Activated CD4-positive, alpha-beta T cell treated with anti-CD3 and anti-CD28 coated beads for 36 hours (primary cell): ENCODE measurements at regions not wholly inside any gene's neighbourhood (a gene's known extent, or its start where the extent isn't known, plus 50 kb on each side); places are given as distances from the start of the nearest gene placed in this dataset.
"Not testable (repeated sequence)": the region's sequence is repeated elsewhere in the genome, so short reads cannot be mapped to it uniquely, and the experiment has no call there.

Source experiments
- ATAC-seq: fragments of 200-7000 bp; cut with Tn5 transposase; one replicate; pipeline ENCODE4 v1.10.0; 2021; ENCODE audit warnings: mild to moderate bottlenecking, moderate library complexity
- CTCF ChIA-PET: fragments of 350-600 bp; sonication (Branson Sonifier 250); formaldehyde crosslinking; loops from one replicate; lab custom pipeline; 2021; ENCODE audit warnings: antibody characterized with exemption; lab: Charles Lee
- POLR2A ChIA-PET: fragments of 350-600 bp; sonication (Branson Sonifier 250); formaldehyde crosslinking; loops from one replicate; lab custom pipeline; 2021; ENCODE audit warnings: antibody characterized with exemption, inconsistent platforms; lab: Charles Lee
- DNase-seq: peaks from one replicate; pipeline ENCODE4 v3.0.0-alpha.2; 2020
- H3K27ac Mint-ChIP-seq: one replicate; pipeline ENCODE4 v1.8.0; 2021; ENCODE audit warnings: mixed read lengths
- H3K27me3 Mint-ChIP-seq: one replicate; pipeline ENCODE4 v1.8.0; 2021; ENCODE audit warnings: mixed read lengths
- H3K36me3 Mint-ChIP-seq: one replicate; pipeline ENCODE4 v1.8.0; 2021; ENCODE audit warnings: low read depth, mixed read lengths
- H3K4me1 Mint-ChIP-seq: one replicate; pipeline ENCODE4 v1.8.0; 2021; ENCODE audit warnings: mixed read lengths
- H3K4me3 Mint-ChIP-seq: one replicate; pipeline ENCODE4 v1.8.0; 2021; ENCODE audit warnings: mild to moderate bottlenecking, moderate library complexity, mixed read lengths
- H3K9me3 Mint-ChIP-seq: one replicate; pipeline ENCODE4 v1.8.0; 2021; ENCODE audit warnings: low read depth, mixed read lengths
- intact Hi-C, 2 experiments: fragments of 100-400 bp; cut with DNase I in 1 of 2; cut with micrococcal nuclease in 1 of 2; formaldehyde crosslinking; loops; one replicate each; pipeline versions ENCODE4 v1.14.2 to v1.15.1; 2022 to 2024; cut with DNase I, micrococcal nuclease

- ChIA-PET POLR2A (no interaction called here), CTCF (no interaction called here)
- intact Hi-C loops, result no loop called here
- no peak overlapping the region for H3K4me3 Mint-ChIP-seq
- H3K4me1 Mint-ChIP-seq, result no peaks in the 10 kb centered on the region
- no peak for ATAC-seq
- no peak for DNase-seq
- peaks cover 6% of the 10 kb centered on the region for H3K9me3 Mint-ChIP-seq
- no peaks in the 10 kb centered on the region for H3K36me3 Mint-ChIP-seq
- no peak overlapping the region for H3K27ac Mint-ChIP-seq
- no peaks in the 10 kb centered on the region for H3K27me3 Mint-ChIP-seq
Measured at GRCh38 chr2:2777876-2778275, 446.8 kb upstream of the MYT1L start.

GRCh38 chr2:2777213-2777612 lies 446.1 kb upstream of the MYT1L start:
- ChIA-PET POLR2A (no interaction called here), CTCF (no interaction called here)
- no peaks in the 10 kb centered on the region for H3K27me3 Mint-ChIP-seq
- H3K27ac Mint-ChIP-seq, result no peak overlapping the region
- H3K36me3 Mint-ChIP-seq, result no peaks in the 10 kb centered on the region
- no peaks in the 10 kb centered on the region for H3K4me1 Mint-ChIP-seq
- intact Hi-C loops, result no loop called here
- peaks cover 6% of the 10 kb centered on the region for H3K9me3 Mint-ChIP-seq
- ATAC-seq, result no peak
- DNase-seq, result no peak
- H3K4me3 Mint-ChIP-seq, result no peak overlapping the region

GRCh38 chr2:2775018-2775417 lies 443.9 kb upstream of the MYT1L start:
- Mint-ChIP-seq H3K36me3 (no peaks in the 10 kb centered on the region), H3K4me3 (no peak overlapping the region), H3K27ac (no peak overlapping the region), H3K9me3 (no peaks in the 10 kb centered on the region), H3K4me1 (no peaks in the 10 kb centered on the region), H3K27me3 (no peaks in the 10 kb centered on the region)
- DNase-seq, result no peak
- ATAC-seq, result no peak
- POLR2A ChIA-PET, result no interaction called here
- intact Hi-C loops, result no loop called here
- CTCF ChIA-PET, result no interaction called here

GRCh38 chr2:2773692-2774091 lies 442.6 kb upstream of the MYT1L start:
- POLR2A ChIA-PET, result no interaction called here
- intact Hi-C loops, result no loop called here
- Mint-ChIP-seq H3K4me1 (no peaks in the 10 kb centered on the region), H3K27me3 (no peaks in the 10 kb centered on the region), H3K9me3 (no peaks in the 10 kb centered on the region), H3K4me3 (no peak overlapping the region), H3K27ac (no peak overlapping the region), H3K36me3 (no peaks in the 10 kb centered on the region)
- DNase-seq, result no peak
- CTCF ChIA-PET, result no interaction called here
- ATAC-seq, result no peak

GRCh38 chr2:2773080-2773479 lies 442.0 kb upstream of the MYT1L start:
- H3K36me3 Mint-ChIP-seq, POLR2A ChIA-PET, CTCF ChIA-PET, H3K27ac Mint-ChIP-seq, H3K27me3 Mint-ChIP-seq, H3K9me3 Mint-ChIP-seq, DNase-seq, H3K4me1 Mint-ChIP-seq, intact Hi-C loops, H3K4me3 Mint-ChIP-seq, ATAC-seq: not testable (repeated sequence)

- CTCF ChIA-PET, result no interaction called here
- H3K9me3 Mint-ChIP-seq, result no peaks in the 10 kb centered on the region
- DNase-seq (no peak), ATAC-seq (no peak)
- no peak overlapping the region for H3K27ac Mint-ChIP-seq
- POLR2A ChIA-PET, result no interaction called here
- no peaks in the 10 kb centered on the region for H3K4me1 Mint-ChIP-seq
- no peaks in the 10 kb centered on the region for H3K27me3 Mint-ChIP-seq
- no peaks in the 10 kb centered on the region for H3K36me3 Mint-ChIP-seq
- intact Hi-C loops, result no loop called here
- H3K4me3 Mint-ChIP-seq, result no peak overlapping the region
Measured at GRCh38 chr2:2771721-2772411, 440.8 kb upstream of the MYT1L start.

GRCh38 chr2:2769481-2770431 lies 438.7 kb upstream of the MYT1L start:
- H3K9me3 Mint-ChIP-seq, result no peaks in the 10 kb centered on the region
- CTCF ChIA-PET, result no interaction called here
- H3K36me3 Mint-ChIP-seq, result no peaks in the 10 kb centered on the region
- ATAC-seq (no peak), DNase-seq (no peak)
- intact Hi-C loops, result no loop called here
- H3K27ac Mint-ChIP-seq, result no peak overlapping the region
- POLR2A ChIA-PET, result no interaction called here
- H3K27me3 Mint-ChIP-seq, result no peaks in the 10 kb centered on the region
- no peaks in the 10 kb centered on the region for H3K4me1 Mint-ChIP-seq
- H3K4me3 Mint-ChIP-seq, result no peak overlapping the region

GRCh38 chr2:2768476-2768875 lies 437.4 kb upstream of the MYT1L start:
- Mint-ChIP-seq H3K27me3 (no peaks in the 10 kb centered on the region), H3K4me1 (no peaks in the 10 kb centered on the region), H3K36me3 (no peaks in the 10 kb centered on the region), H3K4me3 (no peak overlapping the region), H3K9me3 (no peaks in the 10 kb centered on the region), H3K27ac (no peak overlapping the region)
- ChIA-PET POLR2A (no interaction called here), CTCF (no interaction called here)
- DNase-seq (no peak), ATAC-seq (no peak)
- intact Hi-C loops, result no loop called here

GRCh38 chr2:2767837-2768236 lies 436.8 kb upstream of the MYT1L start:
- H3K9me3 Mint-ChIP-seq, result no peaks in the 10 kb centered on the region
- ChIA-PET CTCF (no interaction called here), POLR2A (no interaction called here)
- ATAC-seq (no peak), DNase-seq (no peak)
- H3K4me3 Mint-ChIP-seq, result no peak overlapping the region
- H3K36me3 Mint-ChIP-seq, result no peaks in the 10 kb centered on the region
- no peaks in the 10 kb centered on the region for H3K4me1 Mint-ChIP-seq
- intact Hi-C loops, result no loop called here
- H3K27ac Mint-ChIP-seq, result no peak overlapping the region
- no peaks in the 10 kb centered on the region for H3K27me3 Mint-ChIP-seq

- H3K27me3 Mint-ChIP-seq, result no peaks in the 10 kb centered on the region
- no peaks in the 10 kb centered on the region for H3K9me3 Mint-ChIP-seq
- no peak overlapping the region for H3K4me3 Mint-ChIP-seq
- intact Hi-C loops, result no loop called here
- ChIA-PET CTCF (no interaction called here), POLR2A (no interaction called here)
- no peaks in the 10 kb centered on the region for H3K36me3 Mint-ChIP-seq
- H3K4me1 Mint-ChIP-seq, result no peaks in the 10 kb centered on the region
- ATAC-seq, result no peak
- no peak for DNase-seq
- H3K27ac Mint-ChIP-seq, result no peak overlapping the region
Measured at GRCh38 chr2:2765839-2766495, 434.9 kb upstream of the MYT1L start.

- H3K36me3 Mint-ChIP-seq, result no peaks in the 10 kb centered on the region
- ATAC-seq (no peak), DNase-seq (no peak)
- no peak overlapping the region for H3K4me3 Mint-ChIP-seq
- H3K27ac Mint-ChIP-seq, result no peak overlapping the region
- POLR2A ChIA-PET, result no interaction called here
- CTCF ChIA-PET, result no interaction called here
- H3K9me3 Mint-ChIP-seq, result no peaks in the 10 kb centered on the region
- H3K27me3 Mint-ChIP-seq, result no peaks in the 10 kb centered on the region
- H3K4me1 Mint-ChIP-seq, result no peaks in the 10 kb centered on the region
- intact Hi-C loops, result no loop called here
Measured at GRCh38 chr2:2765176-2765800, 434.2 kb upstream of the MYT1L start.
